ENCODE measurements at regions not wholly inside any gene's neighbourhood (a gene's known extent, or its start where the extent isn't known, plus 50 kb on each side); places are given as distances from the start of the nearest gene placed in this dataset.

DNA sequence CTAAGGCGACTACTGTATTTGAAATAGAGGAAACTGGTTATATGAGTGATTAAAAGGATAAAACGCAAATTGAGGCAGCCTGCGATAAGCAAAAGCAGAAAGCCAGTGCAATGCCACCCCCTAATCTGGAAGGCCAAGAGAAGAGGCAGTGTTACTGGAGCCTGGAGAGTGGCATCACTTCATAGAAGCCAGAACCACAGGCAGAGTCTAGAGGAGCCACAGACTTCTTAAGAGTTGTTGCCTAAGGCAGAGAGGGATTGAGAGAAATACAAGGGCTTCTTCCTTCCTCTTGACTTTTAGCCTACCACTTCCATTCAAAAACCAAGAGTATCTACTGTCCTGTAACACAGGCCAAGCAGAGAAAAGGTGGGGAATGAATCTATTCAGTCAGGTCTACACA lies 94.9 kb upstream of the SKAP2 start:
- 94% methylated on average over 3 of the region's 3 CpGs for WGBS (ENCODE audit: insufficient coverage)
- H3K9me3 ChIP-seq (ENCODE audit: control insufficient read depth, insufficient read depth, low read length): no peaks in the 10 kb centered on the region
- H3K4me1 ChIP-seq (ENCODE audit: control insufficient read depth, insufficient read depth, low read length): no peaks in the 10 kb centered on the region
- no peaks in the 10 kb centered on the region for H3K27me3 ChIP-seq (ENCODE audit: control insufficient read depth, insufficient read depth, low read length)
- no peak overlapping the region for H3K27ac ChIP-seq (ENCODE audit: low read depth, low read length)
- H3K36me3 ChIP-seq (ENCODE audit: control insufficient read depth, insufficient read depth, low read length): no peaks in the 10 kb centered on the region
- no peak overlapping the region for H3K4me3 ChIP-seq (ENCODE audit: low read depth, low read length)
- DNase-seq (ENCODE audit: low read depth in 4 of 6, low spot score in 6 of 6): no peak

DNA sequence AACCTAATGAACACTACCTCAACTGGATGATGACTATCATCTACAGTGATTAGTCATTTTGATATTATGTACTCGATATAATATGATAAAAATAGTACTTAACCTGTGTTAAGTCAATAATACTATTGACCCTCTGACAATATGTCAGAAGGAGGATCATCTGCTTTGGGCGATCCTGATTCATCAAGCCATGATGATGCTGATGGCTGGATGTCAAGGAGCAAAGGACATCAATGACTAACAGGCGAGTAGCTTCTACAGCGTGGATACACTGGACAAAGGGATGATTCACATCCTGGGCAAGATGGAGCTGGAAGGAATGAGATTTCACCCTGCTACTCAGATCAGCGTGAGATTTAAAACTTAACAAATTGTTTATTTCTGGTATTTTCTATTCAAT lies 94.4 kb upstream of the SKAP2 start:
- Histone ChIP-seq H3K4me3 (ENCODE audit: low read depth, low read length) (no peak overlapping the region), H3K9me3 (ENCODE audit: control insufficient read depth, insufficient read depth, low read length) (no peaks in the 10 kb centered on the region), H3K4me1 (ENCODE audit: control insufficient read depth, insufficient read depth, low read length) (no peaks in the 10 kb centered on the region), H3K27me3 (ENCODE audit: control insufficient read depth, insufficient read depth, low read length) (no peaks in the 10 kb centered on the region), H3K27ac (ENCODE audit: low read depth, low read length) (no peak overlapping the region), H3K36me3 (ENCODE audit: control insufficient read depth, insufficient read depth, low read length) (no peaks in the 10 kb centered on the region)
- no CpG with 5 or more reads among the region's 5 CpGs for WGBS (ENCODE audit: insufficient coverage)
- no peak for DNase-seq (ENCODE audit: low read depth in 4 of 6, low spot score in 6 of 6)

DNA sequence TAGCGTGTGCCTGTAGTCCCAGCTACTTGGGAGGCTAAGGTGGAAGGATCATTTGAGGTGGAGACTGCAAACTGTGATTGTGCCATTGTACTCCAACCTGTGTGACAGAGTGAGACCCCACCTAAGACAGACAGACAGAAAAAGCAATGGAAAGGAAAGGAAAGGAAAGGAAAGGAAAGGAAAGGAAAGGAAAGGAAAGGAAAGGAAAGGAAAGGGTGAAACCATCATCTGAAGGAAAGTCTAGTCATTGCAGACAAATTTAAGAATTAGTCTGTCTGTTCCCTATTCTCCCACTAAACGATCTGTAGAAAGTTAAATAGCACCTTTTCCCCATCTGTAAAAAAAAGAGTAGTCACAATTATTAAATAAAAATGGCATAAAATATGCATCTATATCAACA lies 91.1 kb upstream of the SKAP2 start:
- no CpG with 5 or more reads among the region's 2 CpGs for WGBS (ENCODE audit: insufficient coverage)
- no peak for DNase-seq (ENCODE audit: low read depth in 4 of 6, low spot score in 6 of 6)
- H3K27me3 ChIP-seq (ENCODE audit: control insufficient read depth, insufficient read depth, low read length): no peaks in the 10 kb centered on the region
- no peaks in the 10 kb centered on the region for H3K4me1 ChIP-seq (ENCODE audit: control insufficient read depth, insufficient read depth, low read length)
- no peak overlapping the region for H3K4me3 ChIP-seq (ENCODE audit: low read depth, low read length)
- H3K27ac ChIP-seq (ENCODE audit: low read depth, low read length): no peak overlapping the region
- no peaks in the 10 kb centered on the region for H3K36me3 ChIP-seq (ENCODE audit: control insufficient read depth, insufficient read depth, low read length)
- no peaks in the 10 kb centered on the region for H3K9me3 ChIP-seq (ENCODE audit: control insufficient read depth, insufficient read depth, low read length)

DNA sequence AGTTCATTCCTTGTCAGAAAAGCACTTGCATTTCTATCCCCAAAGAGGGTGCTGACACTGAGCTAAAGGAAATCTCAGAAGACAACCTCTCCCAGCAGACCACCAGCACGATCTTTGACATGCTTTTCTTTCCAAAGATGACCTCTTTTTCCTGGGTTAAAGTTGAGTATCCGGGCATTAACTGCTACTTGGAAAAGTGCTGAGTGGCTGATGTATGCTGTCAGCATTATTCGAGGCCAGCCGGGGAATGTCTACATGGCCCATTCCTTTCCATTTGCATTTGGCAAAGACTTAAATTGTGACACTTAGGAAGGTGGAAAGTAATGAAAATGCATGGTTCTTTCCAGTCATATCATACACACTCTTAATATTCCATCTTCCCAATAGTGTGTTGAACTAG lies 90.6 kb upstream of the SKAP2 start:
- 38% methylated on average over 1 of the region's 4 CpGs for WGBS (ENCODE audit: insufficient coverage)
- Histone ChIP-seq H3K4me1 (ENCODE audit: control insufficient read depth, insufficient read depth, low read length) (no peaks in the 10 kb centered on the region), H3K27me3 (ENCODE audit: control insufficient read depth, insufficient read depth, low read length) (no peaks in the 10 kb centered on the region), H3K4me3 (ENCODE audit: low read depth, low read length) (no peak overlapping the region), H3K27ac (ENCODE audit: low read depth, low read length) (no peak overlapping the region), H3K9me3 (ENCODE audit: control insufficient read depth, insufficient read depth, low read length) (no peaks in the 10 kb centered on the region), H3K36me3 (ENCODE audit: control insufficient read depth, insufficient read depth, low read length) (no peaks in the 10 kb centered on the region)
- DNase-seq (ENCODE audit: low read depth in 4 of 6, low spot score in 6 of 6): no peak

DNA sequence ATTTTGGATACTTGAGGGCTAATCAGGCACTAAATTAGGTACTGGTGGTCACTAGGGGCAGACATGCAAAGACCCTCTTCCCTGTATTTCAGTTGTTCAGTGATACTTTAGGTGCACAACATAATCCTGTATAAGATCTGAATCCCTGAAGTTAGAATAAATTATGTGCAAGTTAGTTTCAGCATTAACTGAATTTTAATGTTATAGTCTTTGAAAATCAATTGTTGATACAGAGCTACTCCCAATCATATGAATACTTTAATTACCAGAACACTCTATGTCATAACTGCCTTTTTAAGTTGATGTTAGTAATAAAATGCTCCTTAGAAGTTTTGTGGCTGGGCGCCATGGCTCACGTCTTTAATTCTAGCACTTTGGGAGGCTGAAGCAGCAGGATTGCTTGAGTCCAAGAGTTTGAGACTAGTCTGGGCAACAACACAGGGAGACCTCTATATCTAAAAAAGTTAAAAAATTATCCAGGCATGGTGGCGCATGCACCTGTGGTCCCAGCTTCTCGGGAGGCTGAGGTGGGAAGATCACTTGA lies 87.1 kb upstream of the SKAP2 start:
- WGBS (ENCODE audit: insufficient coverage): 100% methylated on average over 2 of the region's 4 CpGs
- no peaks in the 10 kb centered on the region for H3K4me1 ChIP-seq (ENCODE audit: control insufficient read depth, insufficient read depth, low read length)
- H3K9me3 ChIP-seq (ENCODE audit: control insufficient read depth, insufficient read depth, low read length): no peaks in the 10 kb centered on the region

DNA sequence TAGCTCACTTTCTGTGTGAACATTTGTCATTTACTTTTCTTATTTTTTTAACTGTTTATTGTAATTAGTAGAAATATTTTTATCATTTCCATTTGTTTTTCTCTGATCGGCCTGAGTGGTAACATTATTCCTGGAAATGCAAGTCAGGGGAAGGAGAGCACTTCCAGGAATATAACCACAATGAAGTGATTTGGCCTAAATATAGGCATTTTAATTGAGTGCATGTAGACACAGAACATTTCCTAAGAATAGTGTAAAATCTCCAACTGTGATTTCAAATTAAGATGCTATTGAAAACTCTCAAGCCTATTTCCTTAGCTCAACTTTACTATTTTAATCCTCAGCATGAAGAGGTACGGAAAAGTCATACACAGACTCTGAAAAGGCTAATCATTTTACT lies 86.5 kb upstream of the SKAP2 start:
- Histone ChIP-seq H3K4me1 (ENCODE audit: control insufficient read depth, insufficient read depth, low read length) (no peaks in the 10 kb centered on the region), H3K4me3 (ENCODE audit: low read depth, low read length) (no peak overlapping the region), H3K27me3 (ENCODE audit: control insufficient read depth, insufficient read depth, low read length) (no peaks in the 10 kb centered on the region), H3K9me3 (ENCODE audit: control insufficient read depth, insufficient read depth, low read length) (no peaks in the 10 kb centered on the region), H3K36me3 (ENCODE audit: control insufficient read depth, insufficient read depth, low read length) (no peaks in the 10 kb centered on the region), H3K27ac (ENCODE audit: low read depth, low read length) (no peak overlapping the region)
- no CpG with 5 or more reads among the region's 2 CpGs for WGBS (ENCODE audit: insufficient coverage)
- peak in 1 of 6 donors; percentile 76 for DNase-seq (ENCODE audit: low read depth in 4 of 6, low spot score in 6 of 6)

More for the DNA sequence above, 87.1 kb upstream of the SKAP2 start:
- H3K4me3 ChIP-seq (ENCODE audit: low read depth, low read length): no peak overlapping the region
- DNase-seq (ENCODE audit: low read depth in 4 of 6, low spot score in 6 of 6): no peak
- no peaks in the 10 kb centered on the region for H3K27me3 ChIP-seq (ENCODE audit: control insufficient read depth, insufficient read depth, low read length)
- H3K36me3 ChIP-seq (ENCODE audit: control insufficient read depth, insufficient read depth, low read length): no peaks in the 10 kb centered on the region
- H3K27ac ChIP-seq (ENCODE audit: low read depth, low read length): no peak overlapping the region

DNA sequence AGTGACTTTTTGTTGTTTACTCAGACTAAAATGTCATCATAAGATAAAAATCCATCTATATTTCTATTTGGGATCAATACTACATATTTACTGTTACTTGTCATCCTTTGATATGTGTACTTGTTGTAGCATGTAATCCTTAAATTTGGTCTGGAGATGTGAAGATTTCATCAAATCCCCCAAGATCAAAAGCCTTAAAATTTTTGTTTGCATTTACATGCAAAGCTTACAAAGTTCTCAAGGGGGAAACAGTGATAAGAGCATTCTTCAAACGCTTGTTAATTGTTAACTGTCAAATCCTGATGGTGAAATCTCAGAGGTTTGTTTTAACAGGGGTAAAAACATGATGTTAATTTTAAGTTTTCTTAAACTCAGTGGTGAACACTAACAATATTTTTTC lies 84.9 kb upstream of the SKAP2 start:
- H3K9me3 ChIP-seq (ENCODE audit: control insufficient read depth, insufficient read depth, low read length): no peaks in the 10 kb centered on the region
- no peak for DNase-seq (ENCODE audit: low read depth in 4 of 6, low spot score in 6 of 6)
- H3K4me1 ChIP-seq (ENCODE audit: control insufficient read depth, insufficient read depth, low read length): no peaks in the 10 kb centered on the region
- no peak overlapping the region for H3K4me3 ChIP-seq (ENCODE audit: low read depth, low read length)
- H3K36me3 ChIP-seq (ENCODE audit: control insufficient read depth, insufficient read depth, low read length): no peaks in the 10 kb centered on the region
- H3K27me3 ChIP-seq (ENCODE audit: control insufficient read depth, insufficient read depth, low read length): no peaks in the 10 kb centered on the region
- H3K27ac ChIP-seq (ENCODE audit: low read depth, low read length): no peak overlapping the region
- WGBS (ENCODE audit: insufficient coverage): no CpG with 5 or more reads among the region's 1 CpG

DNA sequence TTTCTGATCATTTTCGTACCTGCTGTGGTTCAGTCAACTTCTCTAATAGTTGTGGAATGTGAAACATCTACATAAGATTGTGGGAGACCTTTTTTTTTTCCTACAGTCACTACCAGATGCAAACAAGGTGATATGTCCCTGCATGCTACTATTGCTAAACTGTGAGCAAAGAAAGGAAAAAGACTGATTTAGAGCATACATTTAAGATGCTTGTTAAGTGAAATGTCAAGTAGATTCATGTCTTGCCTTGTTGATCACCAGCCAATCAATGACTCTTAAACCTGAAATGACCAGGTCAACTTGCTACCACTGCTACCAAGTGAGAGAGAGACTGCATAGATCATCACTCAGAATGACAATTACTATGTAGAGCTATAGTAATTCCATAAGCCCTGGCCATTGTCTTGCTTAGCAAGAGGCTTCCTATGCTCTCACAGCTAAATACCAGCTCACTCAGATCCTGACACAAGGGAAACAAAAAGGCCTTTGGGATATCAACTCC lies 84.3 kb upstream of the SKAP2 start:
- Histone ChIP-seq H3K4me1 (ENCODE audit: control insufficient read depth, insufficient read depth, low read length) (no peaks in the 10 kb centered on the region), H3K4me3 (ENCODE audit: low read depth, low read length) (no peak overlapping the region), H3K9me3 (ENCODE audit: control insufficient read depth, insufficient read depth, low read length) (no peaks in the 10 kb centered on the region), H3K27me3 (ENCODE audit: control insufficient read depth, insufficient read depth, low read length) (no peaks in the 10 kb centered on the region), H3K27ac (ENCODE audit: low read depth, low read length) (no peak overlapping the region), H3K36me3 (ENCODE audit: control insufficient read depth, insufficient read depth, low read length) (no peaks in the 10 kb centered on the region)
- DNase-seq (ENCODE audit: low read depth in 4 of 6, low spot score in 6 of 6): no peak
- WGBS (ENCODE audit: insufficient coverage): no CpG with 5 or more reads among the region's 1 CpG

DNA sequence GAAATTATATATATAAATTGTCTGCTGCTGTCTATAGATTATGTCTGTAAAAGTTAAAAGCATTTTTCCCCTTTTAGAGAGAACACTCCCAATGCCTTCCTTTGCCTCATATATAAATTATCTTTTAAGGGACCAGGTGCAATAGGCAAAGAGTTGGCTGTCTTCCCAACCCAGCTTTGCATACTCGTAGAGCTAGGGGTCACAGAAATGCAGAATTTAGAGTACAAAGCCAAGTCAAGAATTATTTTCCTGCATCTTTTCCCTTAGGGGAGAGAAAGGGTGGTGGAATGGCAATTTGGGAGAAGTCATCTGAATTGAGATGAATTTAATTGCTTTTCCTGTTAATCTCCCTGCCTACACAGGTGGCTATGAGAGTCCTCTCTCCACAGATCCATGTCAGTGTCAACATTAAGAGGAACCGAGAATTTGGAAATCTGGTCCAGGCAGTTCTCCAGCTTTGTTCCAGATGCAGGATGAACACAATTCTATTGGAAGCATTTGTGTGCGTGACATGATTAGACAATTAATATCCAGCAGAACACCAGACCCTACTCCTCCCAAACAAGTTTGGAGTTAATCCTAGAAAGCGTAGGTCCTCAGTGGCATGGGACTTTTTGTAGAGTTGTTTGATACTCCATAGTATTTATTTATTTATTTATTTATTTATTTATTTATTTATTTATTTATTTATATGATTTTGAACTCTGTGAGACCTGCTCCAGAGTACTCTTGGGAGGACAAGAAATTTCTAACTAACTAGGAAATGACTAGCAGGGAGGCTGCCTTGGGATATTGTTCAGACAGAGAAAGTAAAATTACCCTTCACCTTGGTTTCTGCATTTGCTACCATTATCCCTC lies 80.3 kb upstream of the SKAP2 start:
- no peaks in the 10 kb centered on the region for H3K27me3 ChIP-seq (ENCODE audit: control insufficient read depth, insufficient read depth, low read length)
- no peak overlapping the region for H3K4me3 ChIP-seq (ENCODE audit: low read depth, low read length)
- 60% methylated on average over 1 of the region's 4 CpGs for WGBS (ENCODE audit: insufficient coverage)
- H3K36me3 ChIP-seq (ENCODE audit: control insufficient read depth, insufficient read depth, low read length): no peaks in the 10 kb centered on the region
- H3K9me3 ChIP-seq (ENCODE audit: control insufficient read depth, insufficient read depth, low read length): no peaks in the 10 kb centered on the region
- DNase-seq (ENCODE audit: low read depth in 4 of 6, low spot score in 6 of 6): peak in 1 of 6 donors; percentile 47
- H3K27ac ChIP-seq (ENCODE audit: low read depth, low read length): no peak overlapping the region
- no peaks in the 10 kb centered on the region for H3K4me1 ChIP-seq (ENCODE audit: control insufficient read depth, insufficient read depth, low read length)
